ENCODE measurements at regions not wholly inside any gene's neighbourhood (a gene's known extent, or its start where the extent isn't known, plus 50 kb on each side); places are given as distances from the start of the nearest gene placed in this dataset.

- Histone ChIP-seq H3K4me1 (no peaks in the 10 kb centered on the region), H3K9me3 (no peaks in the 10 kb centered on the region), H3K4me3 (no peak overlapping the region), H3K27me3 (no peaks in the 10 kb centered on the region), H3K36me3 (no peaks in the 10 kb centered on the region), H3K27ac (no peak overlapping the region)
- ATAC-seq (ENCODE audit: low FRiP score in 2 of 2) (no peak), DNase-seq (no peak)
- TF ChIP-seq EP300 (IDR thresholded peaks at IDR 0.05) (no peak), POLR2A (IDR thresholded peaks at IDR 0.05) (no peak)
- WGBS, 2 donors, result 91 to 100% methylated on average over 1 of the region's 1 CpG
Observed at GRCh38 chr5:50953290-50953689, 286.9 kb downstream of the PARP8 start.

- Histone ChIP-seq H3K4me3 (no peak overlapping the region), H3K4me1 (peaks cover 10 to 13% (median 11%) of the 10 kb centered on the region in 4 donors), H3K27me3 (peaks cover 0 to 7% (median 2%) of the 10 kb centered on the region in 4 donors), H3K9me3 (no peaks in the 10 kb centered on the region), H3K36me3 (no peaks in the 10 kb centered on the region), H3K27ac (no peak overlapping the region)
- no peak for DNase-seq
- 31 to 33% methylated on average over 5 of the region's 5 CpGs for WGBS, 2 donors
- no peak for TF ChIP-seq POLR2A (IDR thresholded peaks at IDR 0.05)
- TF ChIP-seq CTCF (IDR thresholded peaks at IDR 0.05), result peak in 5 of 6 experiments; percentile 7 to 59 (median 36)
- ATAC-seq (ENCODE audit: low FRiP score in 2 of 2), result no peak
Observed at GRCh38 chr5:50958852-50959457, 292.5 kb downstream of the PARP8 start.

- TF ChIP-seq POLR2A (IDR thresholded peaks at IDR 0.05) (no peak), CTCF (IDR thresholded peaks at IDR 0.05) (peak; percentile 79 to 91 (median 88))
- no peaks in the 10 kb centered on the region for H3K9me3 ChIP-seq
- WGBS, 2 donors, result 1% methylated on average over 35 to 44 of the region's 44 CpGs
- H3K27me3 ChIP-seq, result peaks cover 0 to 33% (median 6%) of the 10 kb centered on the region in 4 donors
- H3K4me3 ChIP-seq, result peak overlapping the region; percentile 4 to 56 (median 43)
- ATAC-seq (ENCODE audit: low FRiP score in 2 of 2) (peak; percentile 83 to 90), DNase-seq (peak; percentile 62 to 63)
- peaks cover 16 to 37% (median 25%) of the 10 kb centered on the region in 4 donors for H3K4me1 ChIP-seq
- H3K36me3 ChIP-seq, result no peaks in the 10 kb centered on the region
- no peak overlapping the region for H3K27ac ChIP-seq
Observed at GRCh38 chr5:50962934-50963872, 296.8 kb downstream of the PARP8 start.

GRCh38 chr5:50963971-50964745 lies 297.7 kb downstream of the PARP8 start:
- TF ChIP-seq EP300 (IDR thresholded peaks at IDR 0.05), result no peak
- TF ChIP-seq POLR2AphosphoS5 (IDR thresholded peaks at IDR 0.05), result no peak
- TF ChIP-seq POLR2A (IDR thresholded peaks at IDR 0.05), result no peak
- no peak for TF ChIP-seq CTCF (IDR thresholded peaks at IDR 0.05)
- H3K27me3 ChIP-seq, result peaks cover 0 to 42% (median 6%) of the 10 kb centered on the region in 4 donors
- peak overlapping the region in 3 of 4 donors; percentile 38 to 56 (median 48) for H3K4me3 ChIP-seq
- no peak overlapping the region for H3K27ac ChIP-seq
- H3K4me1 ChIP-seq, result peaks cover 24 to 47% (median 33%) of the 10 kb centered on the region in 4 donors
- no peaks in the 10 kb centered on the region for H3K9me3 ChIP-seq
- WGBS, 2 donors, result 20 to 34% methylated on average over 29 to 33 of the region's 33 CpGs
- H3K36me3 ChIP-seq, result no peaks in the 10 kb centered on the region
- ATAC-seq (ENCODE audit: low FRiP score in 2 of 2) (no peak), DNase-seq (peak in 1 of 2 donors; percentile 52)

All from upper lobe of left lung (tissue), 6 donors.